ENCODE measurements at regions not wholly inside any gene's neighbourhood (a gene's known extent, or its start where the extent isn't known, plus 50 kb on each side); places are given as distances from the start of the nearest gene placed in this dataset.

- no peak for DNase-seq
Measured at GRCh38 chr10:90342480-90342879, 515.4 kb downstream of the HTR7 start.

- DNase-seq, result no peak
Measured at GRCh38 chr10:90344226-90344625, 513.6 kb downstream of the HTR7 start.

GRCh38 chr10:90347239-90347638, 510.6 kb downstream of the HTR7 start:
- no peak for DNase-seq

- DNase-seq, result no peak
Measured at GRCh38 chr10:90350122-90350521, 507.7 kb downstream of the HTR7 start.

- no peak for DNase-seq
Measured at GRCh38 chr10:90352288-90352687, 505.6 kb downstream of the HTR7 start.

GRCh38 chr10:90354914-90355313, 502.9 kb downstream of the HTR7 start:
- no peak for DNase-seq

- DNase-seq, result no peak
Measured at GRCh38 chr10:90363799-90364483, 493.9 kb downstream of the HTR7 start.

GRCh38 chr10:90372451-90372850, 485.4 kb downstream of the HTR7 start:
- no peak for DNase-seq

GRCh38 chr10:90373911-90374310, 483.9 kb downstream of the HTR7 start:
- DNase-seq, result no peak

- DNase-seq, result no peak
Measured at GRCh38 chr10:90378524-90379076, 479.2 kb downstream of the HTR7 start.

- no peak for DNase-seq
Measured at GRCh38 chr10:90381468-90381867, 476.4 kb downstream of the HTR7 start.

GRCh38 chr10:90389876-90390275, 468.0 kb downstream of the HTR7 start:
- DNase-seq, result no peak

- no peak for DNase-seq
Measured at GRCh38 chr10:90394311-90394710, 463.5 kb downstream of the HTR7 start.

- no peak for DNase-seq
Measured at GRCh38 chr10:90396721-90397120, 461.1 kb downstream of the HTR7 start.

- no peak for DNase-seq
Measured at GRCh38 chr10:90398566-90398965, 459.3 kb downstream of the HTR7 start.

GRCh38 chr10:90399782-90400181, 458.1 kb downstream of the HTR7 start:
- no peak for DNase-seq

GRCh38 chr10:90403211-90404000, 454.4 kb downstream of the HTR7 start:
- no peak for DNase-seq

- no peak for DNase-seq
Measured at GRCh38 chr10:90407131-90407530, 450.7 kb downstream of the HTR7 start.

GRCh38 chr10:90407851-90408250, 450.0 kb downstream of the HTR7 start:
- no peak for DNase-seq

- no peak for DNase-seq
Measured at GRCh38 chr10:90412582-90412981, 445.3 kb downstream of the HTR7 start.

- no peak for DNase-seq
Measured at GRCh38 chr10:90413196-90413595, 444.6 kb downstream of the HTR7 start.

GRCh38 chr10:90414926-90415325, 442.9 kb downstream of the HTR7 start:
- no peak for DNase-seq

GRCh38 chr10:90417029-90417428, 440.8 kb downstream of the HTR7 start:
- no peak for DNase-seq

All from hematopoietic multipotent progenitor cell treated with erythropoietin and hydrocortisone succinate and interleukin-3 and kit ligand, for 8 days (in vitro differentiated cells).